GM12878 (cell line): ENCODE measurements at regions not wholly inside any gene's neighbourhood (a gene's known extent, or its start where the extent isn't known, plus 50 kb on each side); places are given as distances from the start of the nearest gene placed in this dataset.

ENCODE experiments used
- ATAC-seq: fragments of 200-7000 bp; cut with Tn5 transposase; 3 replicates; pipeline ENCODE4 v1.9.1; 2020; ENCODE audit warnings: mild to moderate bottlenecking, moderate library complexity
- BruUV-seq: library from RNA; stranded (reverse); fragments of 400-500 nt; replicated peaks from 2 replicates; lab custom pipeline; 2021; lab: Mats Ljungman, UMichigan
- CTCF ChIA-PET: fragments of 300-600 bp; sonication (Branson Sonifier 250); formaldehyde crosslinking; extraction: SDS; loops from one replicate; lab custom pipeline; 2021; ENCODE audit warnings: inconsistent platforms; lab: Yijun Ruan, JAX
- POLR2A ChIA-PET: fragments of 350-600 bp; formaldehyde crosslinking; extraction: SDS; loops from one replicate; lab custom pipeline; 2021; ENCODE audit warnings: inconsistent platforms; lab: Charles Lee
- RAD21 ChIA-PET: fragments of 300-600 bp; sonication (Branson Sonifier 250); formaldehyde crosslinking; loops from one replicate; lab custom pipeline; 2023; ENCODE audit warnings: antibody characterized with exemption; ENCODE audit not compliant: unreplicated experiment; lab: Charles Lee
- SMC1A ChIA-PET: fragments of 300-600 bp; sonication (Branson Sonifier 250); formaldehyde crosslinking; loops from one replicate; lab custom pipeline; 2023; ENCODE audit not compliant: unreplicated experiment, uncharacterized antibody; lab: Charles Lee
- DNase-seq: peaks from one replicate; pipeline ENCODE4 v3.0.0-alpha.2; 2011; ENCODE audit warnings: low read depth, low spot score
- FAIRE-seq: peaks from 3 replicates; lab custom pipeline; 2011; peaks lifted over from hg19 to GRCh38; lab: Jason Lieb, UNC
- H2AFZ ChIP-seq: 2 replicates; pipeline ENCODE4 v1.6.0; 2011; ENCODE audit warnings: low read depth, low read length, control low read depth; ENCODE audit not compliant: control insufficient read depth
- H3K27ac ChIP-seq: 2 replicates; pipeline ENCODE4 v1.5.1; 2011; ENCODE audit warnings: control low read depth; ENCODE audit not compliant: control insufficient read depth, insufficient read depth
- H3K27me3 ChIP-seq, 2 experiments: replicated peaks in 1 of 2; 2 replicates each; pipeline versions ENCODE4 v1.6.0 to v1.6.1; 2011; ENCODE audit warnings: low read length in 1 of 2; ENCODE audit not compliant: control insufficient read depth in 2 of 2, insufficient read depth in 2 of 2
- H3K36me3 ChIP-seq, 2 experiments: 2 replicates each; pipeline ENCODE4 v1.5.1; 2011; ENCODE audit warnings: low read length in 1 of 2; ENCODE audit not compliant: control insufficient read depth in 2 of 2, insufficient read depth in 2 of 2
- H3K4me1 ChIP-seq: 2 replicates; pipeline ENCODE4 v1.6.1; 2011; ENCODE audit warnings: mild to moderate bottlenecking, low read length, moderate library complexity, mixed read lengths; ENCODE audit not compliant: control insufficient read depth, insufficient read depth
- H3K4me2 ChIP-seq: 2 replicates; pipeline ENCODE4 v1.6.0; 2011; ENCODE audit warnings: control low read depth; ENCODE audit not compliant: control insufficient read depth, insufficient read depth
- H3K4me3 ChIP-seq: fragments of 200-600 bp; sonication (generic); 2 replicates; pipeline ENCODE4 v1.5.1; 2016
- H3K79me2 ChIP-seq: 2 replicates; pipeline ENCODE4 v1.6.0; 2011; ENCODE audit warnings: low read length; ENCODE audit not compliant: control insufficient read depth, insufficient read depth
- H3K9ac ChIP-seq: 2 replicates; pipeline ENCODE4 v1.8.0; 2011; ENCODE audit warnings: low read length, control low read depth, mixed read lengths; ENCODE audit not compliant: control insufficient read depth, insufficient read depth
- H3K9me3 ChIP-seq: replicated peaks from 3 replicates; pipeline ENCODE4 v1.5.1; 2011; ENCODE audit warnings: mild to moderate bottlenecking, low read length; ENCODE audit not compliant: control insufficient read depth, insufficient read depth
- H4K20me1 ChIP-seq: 2 replicates; pipeline ENCODE4 v1.6.0; 2011; ENCODE audit not compliant: control insufficient read depth, insufficient read depth
- POLR2AphosphoS5 ChIP-seq: IDR thresholded peaks from 2 replicates; pipeline ENCODE4 v1.6.1; 2011; ENCODE audit warnings: mild to moderate bottlenecking, low read length, inconsistent platforms
- SMAD5 ChIP-seq: IDR thresholded peaks from 2 replicates; pipeline ENCODE4 v1.6.1; 2016; ENCODE audit warnings: antibody characterized with exemption, low read depth
- SMC3 ChIP-seq: IDR thresholded peaks from 2 replicates; pipeline ENCODE4 v1.6.1; 2011; ENCODE audit warnings: low read length, improper control_type of control experiment, borderline replicate concordance
- WGBS: methylation state at CpG from one replicate; pipeline ENCODE4 v1.1.6; 2016; ENCODE audit warnings: low lambda C conversion rate; ENCODE audit not compliant: insufficient replicate concordance, insufficient coverage; ENCODE audit errors: missing lambda C conversion rate; 5-methylcytosine and 5-hydroxymethylcytosine counted together
- in situ Hi-C: fragments of 300-500 bp; cut with MboI; formaldehyde crosslinking; loops from 9 replicates; pipeline ENCODE4 v1.14.3; 2018; ENCODE audit warnings: mixed read lengths
- intact Hi-C: fragments of 100-400 bp; cut with micrococcal nuclease; formaldehyde crosslinking; loops from one replicate; pipeline ENCODE4 v1.14.2; 2022; ENCODE audit not compliant: unreplicated experiment
- TF ChIP-seq, protein P1 (sequence below): fragments of 450-650 bp; IDR thresholded peaks from 2 replicates; pipeline ENCODE4 v1.6.1; 2017; ENCODE audit warnings: mild to moderate bottlenecking, moderate library complexity
- TF ChIP-seq, protein P2 (sequence below): fragments of 450-650 bp; IDR thresholded peaks from 2 replicates; pipeline ENCODE4 v1.6.1; 2018; ENCODE audit warnings: mild to moderate bottlenecking, low read depth, moderate library complexity; ENCODE audit not compliant: partially characterized antibody

DNA sequence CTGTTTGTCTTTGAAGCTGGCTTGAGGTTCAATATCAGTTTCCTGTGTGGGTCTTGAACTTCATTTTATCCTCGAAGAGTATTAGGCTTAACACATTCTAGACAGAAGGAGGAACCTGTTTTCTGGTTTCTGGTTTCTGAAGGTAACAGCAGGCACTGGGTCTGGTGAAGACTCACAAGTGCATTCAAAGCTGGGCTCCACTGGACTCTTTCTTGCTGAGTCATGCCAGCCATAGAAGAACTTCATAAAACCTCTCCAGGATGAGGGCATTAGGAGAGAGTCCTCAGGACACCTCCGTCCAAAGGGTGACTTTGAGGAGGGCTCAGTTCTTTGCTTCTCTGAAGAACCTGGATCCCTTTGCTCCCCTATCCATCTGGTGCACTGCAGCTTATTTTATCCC lies 668.6 kb upstream of the SLC10A2 start:
- BruUV-seq, result no TSS peak
- POLR2A ChIA-PET, result no interaction called here
- intact Hi-C loops, result no loop called here
- in situ Hi-C loops, result no loop called here
- WGBS, result 0% methylated on average over 2 of the region's 2 CpGs
- no peak overlapping the region for H3K4me3 ChIP-seq
- ATAC-seq (no peak), DNase-seq (no peak), FAIRE-seq (no peak)
- no peaks in the 10 kb centered on the region for H3K4me1 ChIP-seq
- no peaks in the 10 kb centered on the region for H3K27me3 ChIP-seq
- no peaks in the 10 kb centered on the region for H3K79me2 ChIP-seq
- SMC1A ChIA-PET, result no interaction called here
- no peaks in the 10 kb centered on the region for H3K9me3 ChIP-seq
- TF ChIP-seq, protein P1, sequence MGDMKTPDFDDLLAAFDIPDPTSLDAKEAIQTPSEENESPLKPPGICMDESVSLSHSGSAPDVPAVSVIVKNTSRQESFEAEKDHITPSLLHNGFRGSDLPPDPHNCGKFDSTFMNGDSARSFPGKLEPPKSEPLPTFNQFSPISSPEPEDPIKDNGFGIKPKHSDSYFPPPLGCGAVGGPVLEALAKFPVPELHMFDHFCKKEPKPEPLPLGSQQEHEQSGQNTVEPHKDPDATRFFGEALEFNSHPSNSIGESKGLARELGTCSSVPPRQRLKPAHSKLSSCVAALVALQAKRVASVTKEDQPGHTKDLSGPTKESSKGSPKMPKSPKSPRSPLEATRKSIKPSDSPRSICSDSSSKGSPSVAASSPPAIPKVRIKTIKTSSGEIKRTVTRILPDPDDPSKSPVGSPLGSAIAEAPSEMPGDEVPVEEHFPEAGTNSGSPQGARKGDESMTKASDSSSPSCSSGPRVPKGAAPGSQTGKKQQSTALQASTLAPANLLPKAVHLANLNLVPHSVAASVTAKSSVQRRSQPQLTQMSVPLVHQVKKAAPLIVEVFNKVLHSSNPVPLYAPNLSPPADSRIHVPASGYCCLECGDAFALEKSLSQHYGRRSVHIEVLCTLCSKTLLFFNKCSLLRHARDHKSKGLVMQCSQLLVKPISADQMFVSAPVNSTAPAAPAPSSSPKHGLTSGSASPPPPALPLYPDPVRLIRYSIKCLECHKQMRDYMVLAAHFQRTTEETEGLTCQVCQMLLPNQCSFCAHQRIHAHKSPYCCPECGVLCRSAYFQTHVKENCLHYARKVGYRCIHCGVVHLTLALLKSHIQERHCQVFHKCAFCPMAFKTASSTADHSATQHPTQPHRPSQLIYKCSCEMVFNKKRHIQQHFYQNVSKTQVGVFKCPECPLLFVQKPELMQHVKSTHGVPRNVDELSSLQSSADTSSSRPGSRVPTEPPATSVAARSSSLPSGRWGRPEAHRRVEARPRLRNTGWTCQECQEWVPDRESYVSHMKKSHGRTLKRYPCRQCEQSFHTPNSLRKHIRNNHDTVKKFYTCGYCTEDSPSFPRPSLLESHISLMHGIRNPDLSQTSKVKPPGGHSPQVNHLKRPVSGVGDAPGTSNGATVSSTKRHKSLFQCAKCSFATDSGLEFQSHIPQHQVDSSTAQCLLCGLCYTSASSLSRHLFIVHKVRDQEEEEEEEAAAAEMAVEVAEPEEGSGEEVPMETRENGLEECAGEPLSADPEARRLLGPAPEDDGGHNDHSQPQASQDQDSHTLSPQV, result no peak
- TF ChIP-seq SMAD5, result no peak
- TF ChIP-seq, protein P2, sequence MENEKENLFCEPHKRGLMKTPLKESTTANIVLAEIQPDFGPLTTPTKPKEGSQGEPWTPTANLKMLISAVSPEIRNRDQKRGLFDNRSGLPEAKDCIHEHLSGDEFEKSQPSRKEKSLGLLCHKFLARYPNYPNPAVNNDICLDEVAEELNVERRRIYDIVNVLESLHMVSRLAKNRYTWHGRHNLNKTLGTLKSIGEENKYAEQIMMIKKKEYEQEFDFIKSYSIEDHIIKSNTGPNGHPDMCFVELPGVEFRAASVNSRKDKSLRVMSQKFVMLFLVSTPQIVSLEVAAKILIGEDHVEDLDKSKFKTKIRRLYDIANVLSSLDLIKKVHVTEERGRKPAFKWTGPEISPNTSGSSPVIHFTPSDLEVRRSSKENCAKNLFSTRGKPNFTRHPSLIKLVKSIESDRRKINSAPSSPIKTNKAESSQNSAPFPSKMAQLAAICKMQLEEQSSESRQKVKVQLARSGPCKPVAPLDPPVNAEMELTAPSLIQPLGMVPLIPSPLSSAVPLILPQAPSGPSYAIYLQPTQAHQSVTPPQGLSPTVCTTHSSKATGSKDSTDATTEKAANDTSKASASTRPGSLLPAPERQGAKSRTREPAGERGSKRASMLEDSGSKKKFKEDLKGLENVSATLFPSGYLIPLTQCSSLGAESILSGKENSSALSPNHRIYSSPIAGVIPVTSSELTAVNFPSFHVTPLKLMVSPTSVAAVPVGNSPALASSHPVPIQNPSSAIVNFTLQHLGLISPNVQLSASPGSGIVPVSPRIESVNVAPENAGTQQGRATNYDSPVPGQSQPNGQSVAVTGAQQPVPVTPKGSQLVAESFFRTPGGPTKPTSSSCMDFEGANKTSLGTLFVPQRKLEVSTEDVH, result no peak
- TF ChIP-seq SMC3, result no peak
- TF ChIP-seq POLR2AphosphoS5, result no peak
- no peak overlapping the region for H2AFZ ChIP-seq
- no peak overlapping the region for H3K9ac ChIP-seq
- H4K20me1 ChIP-seq, result no peaks in the 10 kb centered on the region
- no peak overlapping the region for H3K4me2 ChIP-seq
- no peak overlapping the region for H3K27ac ChIP-seq
- CTCF ChIA-PET, result no interaction called here
- H3K36me3 ChIP-seq, result no peaks in the 10 kb centered on the region
- RAD21 ChIA-PET, result no interaction called here
